ENCODE measurements at regions not wholly inside any gene's neighbourhood (a gene's known extent, or its start where the extent isn't known, plus 50 kb on each side); places are given as distances from the start of the nearest gene placed in this dataset.

- Histone ChIP-seq H3K4me2 (ENCODE audit: insufficient read depth, low read length) (no peak overlapping the region), H3K36me3 (ENCODE audit: control insufficient read depth in 2 of 2, extremely low read depth in 1 of 2, insufficient read depth in 2 of 2, low read length in 2 of 2) (no peaks in the 10 kb centered on the region), H2AFZ (ENCODE audit: low read depth, low read length) (no peak overlapping the region), H4K20me1 (replicated peaks; ENCODE audit: control insufficient read depth, extremely low read depth, insufficient read depth, low read length) (no peaks in the 10 kb centered on the region), H3K27ac (ENCODE audit: insufficient read depth, low read depth, low read length) (no peak overlapping the region), H3K4me1 (ENCODE audit: control insufficient read depth, extremely low read depth, insufficient read depth, low read length) (peaks cover 11% of the 10 kb centered on the region), H3K9me1 (replicated peaks; ENCODE audit: control insufficient read depth, extremely low read depth, insufficient read depth, low read length) (no peaks in the 10 kb centered on the region), H3K79me2 (ENCODE audit: control insufficient read depth, insufficient read depth, low read length) (no peaks in the 10 kb centered on the region), H3K4me3 (replicated peaks in 1 of 3; ENCODE audit: insufficient read depth in 1 of 3, low read depth in 1 of 3, low read length in 3 of 3) (no peak overlapping the region), H3K9me3 (replicated peaks; ENCODE audit: control insufficient read depth, insufficient read depth, low read length) (no peaks in the 10 kb centered on the region), H3K27me3 (ENCODE audit: control insufficient read depth in 2 of 2, insufficient read depth in 2 of 2, low read length in 2 of 2) (no peaks in the 10 kb centered on the region), H3K9ac (replicated peaks; ENCODE audit: extremely low read depth, insufficient read depth, low read length) (no peak overlapping the region)
- ChIA-PET CTCF (interaction anchor here (0.8 to 2.2 kb wide), 3 partner anchors 11 to 143 kb away, joined by 3 to 13 read pairs (median 4); no protein-coding TSS in a partner anchor), POLR2A (no interaction called here)
- FAIRE-seq (no peak), DNase-seq (ENCODE audit: low read depth, low spot score) (no peak)
- no TSS peak for BruUV-seq (replicated peaks)
- TF ChIP-seq MYC (IDR thresholded peaks at IDR 0.05; ENCODE audit: low read depth, low read length) (no peak), EZH2 (IDR thresholded peaks at IDR 0.05; ENCODE audit: borderline replicate concordance, low read depth, low read length, severe bottlenecking) (no peak), GATA2 (IDR thresholded peaks at IDR 0.05; ENCODE audit: insufficient read depth, insufficient read length, low read depth, low read length) (no peak), FOS (IDR thresholded peaks at IDR 0.05; ENCODE audit: borderline replicate concordance, insufficient read depth, low read length) (no peak), MAX (IDR thresholded peaks at IDR 0.05; ENCODE audit: insufficient read depth, insufficient read length) (no peak), CTCF (IDR thresholded peaks at IDR 0.05; ENCODE audit: extremely low read depth in 1 of 2, insufficient read depth in 1 of 2, low read depth in 1 of 2, low read length in 2 of 2) (no peak), POLR2A (IDR thresholded peaks at IDR 0.05; ENCODE audit: low read depth, low read length) (no peak), JUN (IDR thresholded peaks at IDR 0.05; ENCODE audit: borderline replicate concordance, insufficient read depth, insufficient read length, low read depth) (no peak), POLR2AphosphoS5 (IDR thresholded peaks at IDR 0.05; ENCODE audit: insufficient read depth, low read depth, low read length) (no peak)
- dilution Hi-C loops (cut with MboI; ENCODE audit: extremely low pct_ligation_motif_present, low sequenced_read_pairs) (no loop called here), intact Hi-C loops (cut with micrococcal nuclease) (loop anchor here (2.0 to 5.0 kb wide), 2 partner anchors 71 to 545 kb away; no protein-coding TSS in a partner anchor)
These were observed 95.8 kb upstream of the PODXL start for GRCh38 chr7:131652194-131652593.
